Astrocyte (in vitro differentiated cells and primary cell): ENCODE measurements at regions not wholly inside any gene's neighbourhood (a gene's known extent, or its start where the extent isn't known, plus 50 kb on each side); places are given as distances from the start of the nearest gene placed in this dataset.

Source experiments
- CTCF ChIP-seq: IDR thresholded peaks from 2 replicates; pipeline ENCODE4 v1.5.1; 2011; ENCODE audit warnings: low read depth, mild to moderate bottlenecking, inconsistent platforms, low read length, moderate library complexity; ENCODE audit not compliant: insufficient read depth
- EZH2 ChIP-seq: IDR thresholded peaks from 2 replicates; pipeline ENCODE4 v1.6.1; 2012; ENCODE audit warnings: mild to moderate bottlenecking, low read length, inconsistent platforms; ENCODE audit not compliant: insufficient read depth

GRCh38 chr13:80048030-80048429, 292.9 kb downstream of the SPRY2 start:
- no peak for TF ChIP-seq CTCF
- TF ChIP-seq EZH2, result no peak
